Retinal pigment epithelial cell (primary cell): ENCODE measurements at regions not wholly inside any gene's neighbourhood (a gene's known extent, or its start where the extent isn't known, plus 50 kb on each side); places are given as distances from the start of the nearest gene placed in this dataset.

Experiments
- DNase-seq: peaks from one replicate; pipeline ENCODE4 v3.0.0-alpha.2; 2010; ENCODE audit warnings: low read depth
- H3K4me3 ChIP-seq: 2 replicates; pipeline ENCODE4 v1.5.1; 2011; ENCODE audit warnings: mild to moderate bottlenecking, low read length, control low read depth, moderate library complexity
- CTCF ChIP-seq: conservative IDR thresholded peaks from 2 replicates; pipeline ENCODE4 v1.5.1; 2011; ENCODE audit warnings: low read depth, low read length, control low read depth, inconsistent platforms

GRCh38 chr6:17035257-17036064, 66.4 kb upstream of the STMND1 start:
- H3K4me3 ChIP-seq = no peak overlapping the region
- DNase-seq = no peak
- no peak for TF ChIP-seq CTCF

GRCh38 chr6:17033746-17034145, 68.1 kb upstream of the STMND1 start:
- DNase-seq = no peak
- H3K4me3 ChIP-seq = no peak overlapping the region
- no peak for TF ChIP-seq CTCF

- peak overlapping the region; percentile 37 for H3K4me3 ChIP-seq
- DNase-seq = peak; percentile 96
- TF ChIP-seq CTCF = no peak
These were observed 68.7 kb upstream of the STMND1 start for GRCh38 chr6:17032988-17033634.

- peak overlapping the region; percentile 37 for H3K4me3 ChIP-seq
- no peak for TF ChIP-seq CTCF
- peak; percentile 60 for DNase-seq
These were observed 69.3 kb upstream of the STMND1 start for GRCh38 chr6:17032590-17032987.

GRCh38 chr6:17031961-17032360, 69.9 kb upstream of the STMND1 start:
- no peak for TF ChIP-seq CTCF
- H3K4me3 ChIP-seq = no peak overlapping the region
- no peak for DNase-seq

GRCh38 chr6:17027441-17027840, 74.4 kb upstream of the STMND1 start:
- TF ChIP-seq CTCF = no peak
- no peak overlapping the region for H3K4me3 ChIP-seq
- no peak for DNase-seq

GRCh38 chr6:17022604-17023003, 79.2 kb upstream of the STMND1 start:
- H3K4me3 ChIP-seq = no peak overlapping the region
- no peak for TF ChIP-seq CTCF
- DNase-seq = no peak
